HepG2 (cell line): ENCODE measurements at regions not wholly inside any gene's neighbourhood (a gene's known extent, or its start where the extent isn't known, plus 50 kb on each side); places are given as distances from the start of the nearest gene placed in this dataset.

Source experiments
- EZH2 ChIP-seq: conservative IDR thresholded peaks from 2 replicates; pipeline ENCODE4 v1.6.1; 2012; ENCODE audit warnings: mild to moderate bottlenecking, low read depth, low read length, moderate library complexity
- TF ChIP-seq, protein P1 (sequence below): sonication (generic); formaldehyde crosslinking; IDR thresholded peaks from 2 replicates; pipeline ENCODE4 v1.4.0; 2020; ENCODE audit warnings: missing genetic modification reagents, borderline replicate concordance
- TF ChIP-seq, protein P2 (sequence below): sonication (generic); formaldehyde crosslinking; IDR thresholded peaks from 2 replicates; pipeline ENCODE4 v1.5.0; 2020; ENCODE audit warnings: mild to moderate bottlenecking, missing genetic modification reagents, moderate library complexity

DNA sequence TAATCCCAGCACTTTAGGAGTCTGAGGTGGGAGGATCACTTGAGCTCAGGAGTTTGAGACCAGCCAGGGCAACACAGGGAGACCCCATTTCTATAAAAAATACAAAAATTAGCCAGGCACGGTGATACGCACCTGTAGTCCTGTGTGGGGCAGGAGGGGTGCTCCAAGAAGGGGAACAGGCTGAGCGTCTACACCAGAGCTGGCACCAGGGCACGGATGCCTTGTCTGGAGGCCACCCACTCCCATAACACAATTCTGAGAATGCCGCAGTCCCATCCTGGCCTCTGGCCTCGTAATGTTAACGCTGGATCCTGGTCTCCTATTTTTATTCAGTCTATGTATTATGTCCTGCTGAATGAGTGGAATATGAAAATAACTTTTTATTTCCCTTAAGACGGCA is 161.3 kb downstream of the WSCD1 start:
- TF ChIP-seq, protein P1, sequence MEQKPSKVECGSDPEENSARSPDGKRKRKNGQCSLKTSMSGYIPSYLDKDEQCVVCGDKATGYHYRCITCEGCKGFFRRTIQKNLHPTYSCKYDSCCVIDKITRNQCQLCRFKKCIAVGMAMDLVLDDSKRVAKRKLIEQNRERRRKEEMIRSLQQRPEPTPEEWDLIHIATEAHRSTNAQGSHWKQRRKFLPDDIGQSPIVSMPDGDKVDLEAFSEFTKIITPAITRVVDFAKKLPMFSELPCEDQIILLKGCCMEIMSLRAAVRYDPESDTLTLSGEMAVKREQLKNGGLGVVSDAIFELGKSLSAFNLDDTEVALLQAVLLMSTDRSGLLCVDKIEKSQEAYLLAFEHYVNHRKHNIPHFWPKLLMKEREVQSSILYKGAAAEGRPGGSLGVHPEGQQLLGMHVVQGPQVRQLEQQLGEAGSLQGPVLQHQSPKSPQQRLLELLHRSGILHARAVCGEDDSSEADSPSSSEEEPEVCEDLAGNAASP (CRISPR knock-in tag) = no peak
- TF ChIP-seq, protein P2, sequence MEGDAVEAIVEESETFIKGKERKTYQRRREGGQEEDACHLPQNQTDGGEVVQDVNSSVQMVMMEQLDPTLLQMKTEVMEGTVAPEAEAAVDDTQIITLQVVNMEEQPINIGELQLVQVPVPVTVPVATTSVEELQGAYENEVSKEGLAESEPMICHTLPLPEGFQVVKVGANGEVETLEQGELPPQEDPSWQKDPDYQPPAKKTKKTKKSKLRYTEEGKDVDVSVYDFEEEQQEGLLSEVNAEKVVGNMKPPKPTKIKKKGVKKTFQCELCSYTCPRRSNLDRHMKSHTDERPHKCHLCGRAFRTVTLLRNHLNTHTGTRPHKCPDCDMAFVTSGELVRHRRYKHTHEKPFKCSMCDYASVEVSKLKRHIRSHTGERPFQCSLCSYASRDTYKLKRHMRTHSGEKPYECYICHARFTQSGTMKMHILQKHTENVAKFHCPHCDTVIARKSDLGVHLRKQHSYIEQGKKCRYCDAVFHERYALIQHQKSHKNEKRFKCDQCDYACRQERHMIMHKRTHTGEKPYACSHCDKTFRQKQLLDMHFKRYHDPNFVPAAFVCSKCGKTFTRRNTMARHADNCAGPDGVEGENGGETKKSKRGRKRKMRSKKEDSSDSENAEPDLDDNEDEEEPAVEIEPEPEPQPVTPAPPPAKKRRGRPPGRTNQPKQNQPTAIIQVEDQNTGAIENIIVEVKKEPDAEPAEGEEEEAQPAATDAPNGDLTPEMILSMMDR (CRISPR knock-in tag) = no peak
- TF ChIP-seq EZH2 = no peak
